ENCODE measurements at regions not wholly inside any gene's neighbourhood (a gene's known extent, or its start where the extent isn't known, plus 50 kb on each side); places are given as distances from the start of the nearest gene placed in this dataset.

DNA sequence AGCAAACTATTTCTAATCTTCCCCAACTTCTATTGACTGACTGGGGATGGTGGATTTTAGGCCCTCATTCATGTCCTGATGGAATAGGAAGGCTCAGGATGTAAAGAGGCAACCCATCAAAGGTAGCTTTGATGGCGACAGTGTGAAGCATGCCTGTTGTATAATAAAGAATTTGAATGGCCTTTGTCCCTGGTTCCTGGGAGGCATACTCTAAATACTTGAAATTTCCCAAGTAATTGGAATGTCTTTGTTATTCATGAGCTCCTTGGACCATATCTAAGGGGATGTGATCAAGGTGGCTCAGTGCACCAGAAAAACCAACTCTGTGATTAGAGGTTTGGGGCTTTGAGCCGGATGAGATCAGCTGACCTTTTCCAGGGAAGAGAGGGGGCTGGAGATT, 264.5 kb upstream of the NEBL start:
- TF ChIP-seq, protein P1, sequence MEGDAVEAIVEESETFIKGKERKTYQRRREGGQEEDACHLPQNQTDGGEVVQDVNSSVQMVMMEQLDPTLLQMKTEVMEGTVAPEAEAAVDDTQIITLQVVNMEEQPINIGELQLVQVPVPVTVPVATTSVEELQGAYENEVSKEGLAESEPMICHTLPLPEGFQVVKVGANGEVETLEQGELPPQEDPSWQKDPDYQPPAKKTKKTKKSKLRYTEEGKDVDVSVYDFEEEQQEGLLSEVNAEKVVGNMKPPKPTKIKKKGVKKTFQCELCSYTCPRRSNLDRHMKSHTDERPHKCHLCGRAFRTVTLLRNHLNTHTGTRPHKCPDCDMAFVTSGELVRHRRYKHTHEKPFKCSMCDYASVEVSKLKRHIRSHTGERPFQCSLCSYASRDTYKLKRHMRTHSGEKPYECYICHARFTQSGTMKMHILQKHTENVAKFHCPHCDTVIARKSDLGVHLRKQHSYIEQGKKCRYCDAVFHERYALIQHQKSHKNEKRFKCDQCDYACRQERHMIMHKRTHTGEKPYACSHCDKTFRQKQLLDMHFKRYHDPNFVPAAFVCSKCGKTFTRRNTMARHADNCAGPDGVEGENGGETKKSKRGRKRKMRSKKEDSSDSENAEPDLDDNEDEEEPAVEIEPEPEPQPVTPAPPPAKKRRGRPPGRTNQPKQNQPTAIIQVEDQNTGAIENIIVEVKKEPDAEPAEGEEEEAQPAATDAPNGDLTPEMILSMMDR (IDR thresholded peaks at IDR 0.05) = no peak
- no peak for TF ChIP-seq POLR2A (IDR thresholded peaks at IDR 0.05)

Measured in breast epithelium (tissue), 3 donors.